ENCODE measurements at regions not wholly inside any gene's neighbourhood (a gene's known extent, or its start where the extent isn't known, plus 50 kb on each side); places are given as distances from the start of the nearest gene placed in this dataset.

GRCh38 chr22:19664406-19664805 is 49.9 kb upstream of the SEPTIN5 start:
- H3K36me3 ChIP-seq (ENCODE audit: insufficient read depth, low read length) = no peaks in the 10 kb centered on the region
- intact Hi-C loops (cut with DNase I, micrococcal nuclease) = no loop called here
- H3K4me1 Mint-ChIP-seq (ENCODE audit: low read depth) = no peaks in the 10 kb centered on the region
- H3K9me3 ChIP-seq (ENCODE audit: control insufficient read depth in 1 of 2, insufficient read depth in 1 of 2, low read length in 2 of 2) = no peaks in the 10 kb centered on the region
- no peak for TF ChIP-seq CTCF (IDR thresholded peaks at IDR 0.05)
- peaks cover 5% of the 10 kb centered on the region for H3K27me3 Mint-ChIP-seq
- no peak overlapping the region for H3K27ac ChIP-seq (ENCODE audit: low read depth in 1 of 2, low read length in 2 of 2)
- H3K4me3 Mint-ChIP-seq = no peak overlapping the region
- no peaks in the 10 kb centered on the region for H3K27me3 ChIP-seq (ENCODE audit: control insufficient read depth in 1 of 2, insufficient read depth in 2 of 2, low read length in 2 of 2)
- H3K36me3 Mint-ChIP-seq (ENCODE audit: low read depth) = no peaks in the 10 kb centered on the region
- H3K4me1 ChIP-seq (ENCODE audit: insufficient read depth, low read length) = no peaks in the 10 kb centered on the region
- no peak for ATAC-seq (ENCODE audit: poor library complexity)
- no peak overlapping the region for H3K4me3 ChIP-seq (ENCODE audit: low read length)
- H3K27ac Mint-ChIP-seq = no peak overlapping the region
- ChIA-PET CTCF (no interaction called here), POLR2A (no interaction called here)
- no peaks in the 10 kb centered on the region for H3K9me3 Mint-ChIP-seq
- DNase-seq = no peak
